Astrocyte (in vitro differentiated cells and primary cell): ENCODE measurements at regions not wholly inside any gene's neighbourhood (a gene's known extent, or its start where the extent isn't known, plus 50 kb on each side); places are given as distances from the start of the nearest gene placed in this dataset.

ENCODE experiments used
- CTCF ChIP-seq: IDR thresholded peaks from 2 replicates; pipeline ENCODE4 v1.5.1; 2011; ENCODE audit warnings: low read depth, mild to moderate bottlenecking, inconsistent platforms, low read length, moderate library complexity; ENCODE audit not compliant: insufficient read depth
- EZH2 ChIP-seq: IDR thresholded peaks from 2 replicates; pipeline ENCODE4 v1.6.1; 2012; ENCODE audit warnings: mild to moderate bottlenecking, low read length, inconsistent platforms; ENCODE audit not compliant: insufficient read depth

- TF ChIP-seq CTCF (no peak), EZH2 (no peak)
Observed at GRCh38 chr5:175321927-175322532, 122.0 kb downstream of the DRD1 start.
